GM18517 (cell line): ENCODE measurements at regions not wholly inside any gene's neighbourhood (a gene's known extent, or its start where the extent isn't known, plus 50 kb on each side); places are given as distances from the start of the nearest gene placed in this dataset.
"Not testable (repeated sequence)": the region's sequence is repeated elsewhere in the genome, so short reads cannot be mapped to it uniquely, and the experiment has no call there.

Experiments used
- ATAC-seq: cut with Tn5 transposase; IDR thresholded peaks from one replicate; pipeline ENCODE4 v1.9.1; 2021; ENCODE audit warnings: mild to moderate bottlenecking, moderate library complexity; ENCODE audit not compliant: unreplicated experiment

GRCh38 chr12:28770322-28770721 is 378.8 kb upstream of the FAR2 start:
- no peak for ATAC-seq

- no peak for ATAC-seq
These were observed 377.1 kb upstream of the FAR2 start for GRCh38 chr12:28771968-28772367.

- no peak for ATAC-seq
These were observed 373.5 kb upstream of the FAR2 start for GRCh38 chr12:28775556-28775955.

GRCh38 chr12:28776220-28776619 is 372.9 kb upstream of the FAR2 start:
- no peak for ATAC-seq

GRCh38 chr12:28776913-28777422 is 372.1 kb upstream of the FAR2 start:
- no peak for ATAC-seq

GRCh38 chr12:28777603-28778365 is 371.3 kb upstream of the FAR2 start:
- ATAC-seq = no peak

- no peak for ATAC-seq
These were observed 369.0 kb upstream of the FAR2 start for GRCh38 chr12:28780096-28780495.

GRCh38 chr12:28780960-28781359 is 368.1 kb upstream of the FAR2 start:
- ATAC-seq = no peak

GRCh38 chr12:28781671-28782652 is 367.1 kb upstream of the FAR2 start:
- no peak for ATAC-seq

- ATAC-seq = no peak
These were observed 366.3 kb upstream of the FAR2 start for GRCh38 chr12:28782812-28783211.

- ATAC-seq = no peak
These were observed 361.9 kb upstream of the FAR2 start for GRCh38 chr12:28787151-28787550.

- not testable (repeated sequence) for ATAC-seq
These were observed 360.8 kb upstream of the FAR2 start for GRCh38 chr12:28788256-28788655.

GRCh38 chr12:28793581-28794151 is 355.4 kb upstream of the FAR2 start:
- ATAC-seq = no peak

GRCh38 chr12:28794211-28794610 is 354.9 kb upstream of the FAR2 start:
- ATAC-seq = no peak

GRCh38 chr12:28794786-28795185 is 354.3 kb upstream of the FAR2 start:
- ATAC-seq = no peak

GRCh38 chr12:28795311-28795710 is 353.8 kb upstream of the FAR2 start:
- ATAC-seq = no peak

GRCh38 chr12:28799348-28799747 is 349.7 kb upstream of the FAR2 start:
- no peak for ATAC-seq

- ATAC-seq = no peak
These were observed 348.9 kb upstream of the FAR2 start for GRCh38 chr12:28800129-28800528.

- ATAC-seq = no peak
These were observed 346.2 kb upstream of the FAR2 start for GRCh38 chr12:28802706-28803438.

GRCh38 chr12:28807535-28807934 is 341.5 kb upstream of the FAR2 start:
- ATAC-seq = no peak

GRCh38 chr12:28811457-28811856 is 337.6 kb upstream of the FAR2 start:
- ATAC-seq = no peak
